ENCODE measurements at regions not wholly inside any gene's neighbourhood (a gene's known extent, or its start where the extent isn't known, plus 50 kb on each side); places are given as distances from the start of the nearest gene placed in this dataset.

DNA sequence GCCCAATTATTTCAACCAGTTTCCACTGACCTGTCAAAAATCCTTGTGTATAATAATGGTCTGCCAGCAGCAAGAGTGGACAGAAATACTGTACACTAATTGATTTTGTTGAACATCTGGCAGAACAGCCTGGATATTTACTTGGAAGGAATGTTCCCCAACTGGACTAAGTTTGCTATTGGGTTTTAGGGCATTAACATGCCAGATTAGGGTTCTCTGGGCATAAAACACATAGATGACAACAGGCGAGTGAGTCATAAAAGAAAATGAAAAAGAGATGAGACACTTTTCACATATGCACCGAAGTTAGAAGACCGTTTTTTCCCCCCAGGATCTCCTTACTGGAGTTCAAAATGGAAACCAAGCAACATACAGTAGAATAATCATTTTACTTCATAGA, 236.3 kb upstream of the NAV3 start:
- no peak for TF ChIP-seq EZH2phosphoT487 (IDR thresholded peaks at IDR 0.05; ENCODE audit: low read depth)
- TF ChIP-seq, protein P1, sequence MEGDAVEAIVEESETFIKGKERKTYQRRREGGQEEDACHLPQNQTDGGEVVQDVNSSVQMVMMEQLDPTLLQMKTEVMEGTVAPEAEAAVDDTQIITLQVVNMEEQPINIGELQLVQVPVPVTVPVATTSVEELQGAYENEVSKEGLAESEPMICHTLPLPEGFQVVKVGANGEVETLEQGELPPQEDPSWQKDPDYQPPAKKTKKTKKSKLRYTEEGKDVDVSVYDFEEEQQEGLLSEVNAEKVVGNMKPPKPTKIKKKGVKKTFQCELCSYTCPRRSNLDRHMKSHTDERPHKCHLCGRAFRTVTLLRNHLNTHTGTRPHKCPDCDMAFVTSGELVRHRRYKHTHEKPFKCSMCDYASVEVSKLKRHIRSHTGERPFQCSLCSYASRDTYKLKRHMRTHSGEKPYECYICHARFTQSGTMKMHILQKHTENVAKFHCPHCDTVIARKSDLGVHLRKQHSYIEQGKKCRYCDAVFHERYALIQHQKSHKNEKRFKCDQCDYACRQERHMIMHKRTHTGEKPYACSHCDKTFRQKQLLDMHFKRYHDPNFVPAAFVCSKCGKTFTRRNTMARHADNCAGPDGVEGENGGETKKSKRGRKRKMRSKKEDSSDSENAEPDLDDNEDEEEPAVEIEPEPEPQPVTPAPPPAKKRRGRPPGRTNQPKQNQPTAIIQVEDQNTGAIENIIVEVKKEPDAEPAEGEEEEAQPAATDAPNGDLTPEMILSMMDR (IDR thresholded peaks at IDR 0.05; ENCODE audit: low read depth, low read length) = no peak
